Natural killer cell (primary cell): ENCODE measurements at regions not wholly inside any gene's neighbourhood (a gene's known extent, or its start where the extent isn't known, plus 50 kb on each side); places are given as distances from the start of the nearest gene placed in this dataset.
A peak's percentile ranks its signal among the peaks of the same experiment; 100 is the strongest.

Source experiments
- ATAC-seq, 3 donors: fragments of 150-1000 bp in 2 of 3; fragments of 200-7000 bp in 1 of 3; cut with Tn5 transposase; 1 replicate in 1 of 3; 2 replicates in 2 of 3; pipeline ENCODE4 v1.10.0; 2021; ENCODE audit warnings: mild to moderate bottlenecking in 2 of 3, moderate library complexity in 2 of 3
- DNase-seq, 2 donors: peaks; one replicate each; pipeline versions ENCODE4 v3.0.0 to v3.0.0-alpha.2; 2013 to 2021; ENCODE audit warnings: mixed read lengths in 1 of 2
- H3K27ac ChIP-seq: one replicate; pipeline ENCODE4 v1.5.1; 2013; ENCODE audit warnings: mild to moderate bottlenecking, low read length
- H3K27me3 ChIP-seq: one replicate; pipeline ENCODE4 v1.6.1; 2013; ENCODE audit warnings: low read length; ENCODE audit not compliant: control insufficient read depth, insufficient read depth
- H3K36me3 ChIP-seq: one replicate; pipeline ENCODE4 v1.6.1; 2013; ENCODE audit warnings: low read length; ENCODE audit not compliant: control insufficient read depth, insufficient read depth
- H3K4me1 ChIP-seq: one replicate; pipeline ENCODE4 v1.6.1; 2013; ENCODE audit warnings: low read length; ENCODE audit not compliant: control insufficient read depth, insufficient read depth
- H3K4me3 ChIP-seq: one replicate; pipeline ENCODE4 v1.5.1; 2013; ENCODE audit warnings: low read length
- H3K9me3 ChIP-seq: one replicate; pipeline ENCODE4 v1.6.1; 2013; ENCODE audit warnings: low read length; ENCODE audit not compliant: control insufficient read depth, insufficient read depth
- H3K27ac Mint-ChIP-seq, 2 donors: one replicate each; pipeline ENCODE4 v1.8.0; 2022; ENCODE audit warnings: mild to moderate bottlenecking in 2 of 2, mixed read lengths in 2 of 2, moderate library complexity in 1 of 2
- H3K27me3 Mint-ChIP-seq, 2 donors: one replicate each; pipeline ENCODE4 v1.8.0; 2022; ENCODE audit warnings: low read depth in 2 of 2, mixed read lengths in 2 of 2
- H3K36me3 Mint-ChIP-seq: one replicate; pipeline ENCODE4 v1.8.0; 2022; ENCODE audit warnings: mixed read lengths
- H3K4me1 Mint-ChIP-seq, 2 donors: one replicate each; pipeline ENCODE4 v1.8.0; 2022; ENCODE audit warnings: mixed read lengths in 2 of 2
- H3K4me3 Mint-ChIP-seq: one replicate; pipeline ENCODE4 v1.8.0; 2022; ENCODE audit warnings: mild to moderate bottlenecking, moderate library complexity, mixed read lengths
- H3K9me3 Mint-ChIP-seq, 2 donors: one replicate each; pipeline ENCODE4 v1.8.0; 2022; ENCODE audit warnings: mixed read lengths in 2 of 2
- CTCF ChIP-seq: fragments of 200-600 bp; IDR thresholded peaks from one replicate; pipeline ENCODE4 v1.8.0; 2022; ENCODE audit warnings: antibody characterized with exemption
- WGBS: methylation state at CpG from one replicate; pipeline ENCODE4 v1.1.7; 2013; ENCODE audit warnings: missing lambda C conversion rate; ENCODE audit not compliant: insufficient coverage; 5-methylcytosine and 5-hydroxymethylcytosine counted together
- intact Hi-C: fragments of 100-400 bp; cut with micrococcal nuclease; formaldehyde crosslinking; loops from one replicate; pipeline ENCODE4 v1.14.2; 2022

DNA sequence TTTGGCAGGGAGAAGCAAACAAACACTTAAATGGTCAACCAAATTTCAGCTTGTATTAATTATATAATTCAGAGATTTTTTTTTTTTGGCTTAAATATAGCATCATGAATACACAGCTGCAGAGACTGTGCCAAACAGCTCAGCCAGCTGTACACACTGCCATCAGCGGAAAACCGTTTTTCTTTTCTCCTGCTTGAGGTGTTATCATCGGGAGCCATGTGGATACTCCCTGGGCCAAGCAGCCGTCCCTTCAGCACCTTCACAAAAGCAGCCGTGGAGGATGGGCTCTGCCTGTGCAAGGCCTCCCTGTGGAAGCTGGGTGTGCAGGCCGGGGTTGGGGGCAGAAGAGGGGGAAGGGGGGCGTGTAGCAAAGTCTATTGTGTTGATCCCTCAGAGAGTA lies 85.0 kb downstream of the NUF2 start:
- Mint-ChIP-seq H3K27ac (no peak overlapping the region), H3K4me3 (no peak overlapping the region), H3K4me1 (peaks cover 0 to 6% of the 10 kb centered on the region in 2 donors), H3K27me3 (peaks cover 0 to 7% of the 10 kb centered on the region in 2 donors), H3K36me3 (no peaks in the 10 kb centered on the region), H3K9me3 (no peaks in the 10 kb centered on the region)
- Histone ChIP-seq H3K9me3 (no peaks in the 10 kb centered on the region), H3K27ac (no peak overlapping the region), H3K4me1 (no peaks in the 10 kb centered on the region), H3K4me3 (no peak overlapping the region), H3K27me3 (no peaks in the 10 kb centered on the region), H3K36me3 (no peaks in the 10 kb centered on the region)
- ATAC-seq (no peak), DNase-seq (no peak)
- no peak for TF ChIP-seq CTCF
- 77% methylated on average over 7 of the region's 7 CpGs for WGBS
- intact Hi-C loops: no loop called here

GRCh38 chr1:163408262-163408661 lies 86.5 kb downstream of the NUF2 start:
- no peak for TF ChIP-seq CTCF
- Mint-ChIP-seq H3K27ac (no peak overlapping the region), H3K4me3 (no peak overlapping the region), H3K27me3 (peaks cover 0 to 4% of the 10 kb centered on the region in 2 donors), H3K36me3 (no peaks in the 10 kb centered on the region), H3K9me3 (no peaks in the 10 kb centered on the region), H3K4me1 (peaks cover 0 to 6% of the 10 kb centered on the region in 2 donors)
- no peaks in the 10 kb centered on the region for H3K27me3 ChIP-seq
- ATAC-seq (peak in 1 of 3 donors; percentile 39), DNase-seq (no peak)
- intact Hi-C loops: no loop called here
- H3K9me3 ChIP-seq: no peaks in the 10 kb centered on the region
- no peaks in the 10 kb centered on the region for H3K4me1 ChIP-seq
- H3K27ac ChIP-seq: no peak overlapping the region
- 94% methylated on average over 24 of the region's 24 CpGs for WGBS
- H3K4me3 ChIP-seq: no peak overlapping the region
- no peaks in the 10 kb centered on the region for H3K36me3 ChIP-seq

- H3K36me3 ChIP-seq: no peaks in the 10 kb centered on the region
- intact Hi-C loops: loop anchor here (1.0 kb wide), 1 partner anchor 1377 kb away; no protein-coding TSS in a partner anchor
- H3K4me1 ChIP-seq: no peaks in the 10 kb centered on the region
- Mint-ChIP-seq H3K4me1 (peaks cover 0 to 6% of the 10 kb centered on the region in 2 donors), H3K27ac (no peak overlapping the region), H3K9me3 (no peaks in the 10 kb centered on the region), H3K27me3 (peaks cover 0 to 5% of the 10 kb centered on the region in 2 donors), H3K4me3 (no peak overlapping the region), H3K36me3 (no peaks in the 10 kb centered on the region)
- peak in 1 of 3 donors; percentile 36 for ATAC-seq
- 29% methylated on average over 6 of the region's 10 CpGs for WGBS
- no peak overlapping the region for H3K27ac ChIP-seq
- peak in 1 of 2 donors; percentile 38 for DNase-seq
- no peaks in the 10 kb centered on the region for H3K9me3 ChIP-seq
- no peak overlapping the region for H3K4me3 ChIP-seq
- H3K27me3 ChIP-seq: no peaks in the 10 kb centered on the region
- peak; percentile 69 for TF ChIP-seq CTCF
These were observed 88.6 kb downstream of the NUF2 start for GRCh38 chr1:163410073-163410999.
